SH-SY5Y (cell line): ENCODE measurements at regions not wholly inside any gene's neighbourhood (a gene's known extent, or its start where the extent isn't known, plus 50 kb on each side); places are given as distances from the start of the nearest gene placed in this dataset.

Experiments used
- GATA2 ChIP-seq: IDR thresholded peaks from 2 replicates; pipeline ENCODE4 v1.6.1; 2011; ENCODE audit warnings: mild to moderate bottlenecking, low read depth, low read length
- GATA3 ChIP-seq: IDR thresholded peaks from 2 replicates; pipeline ENCODE4 v1.6.1; 2011; ENCODE audit warnings: low read depth, mild to moderate bottlenecking, low read length, moderate library complexity

- TF ChIP-seq GATA2 (no peak), GATA3 (no peak)
These were observed 312.1 kb upstream of the ROBO1 start for GRCh38 chr3:80079886-80080285.

DNA sequence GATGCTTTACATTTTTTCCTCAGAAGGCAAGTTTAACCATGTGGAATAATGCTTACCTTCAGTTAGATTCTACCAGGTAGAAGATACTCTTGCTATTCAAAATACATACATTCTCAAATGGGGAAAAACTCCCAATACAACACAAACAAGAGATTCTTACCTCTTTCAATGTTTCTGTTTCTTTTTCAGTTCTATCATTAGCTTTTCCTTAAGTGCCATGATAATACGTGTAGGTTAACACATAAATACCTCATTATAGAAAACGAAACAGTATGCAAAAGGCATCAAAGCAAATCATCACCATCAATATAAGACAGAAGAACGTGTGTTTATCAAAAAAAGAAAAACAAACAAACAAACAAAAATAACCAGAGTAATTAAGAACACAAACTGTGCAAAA, 300.7 kb upstream of the ROBO1 start:
- TF ChIP-seq GATA2 (no peak), GATA3 (no peak)

DNA sequence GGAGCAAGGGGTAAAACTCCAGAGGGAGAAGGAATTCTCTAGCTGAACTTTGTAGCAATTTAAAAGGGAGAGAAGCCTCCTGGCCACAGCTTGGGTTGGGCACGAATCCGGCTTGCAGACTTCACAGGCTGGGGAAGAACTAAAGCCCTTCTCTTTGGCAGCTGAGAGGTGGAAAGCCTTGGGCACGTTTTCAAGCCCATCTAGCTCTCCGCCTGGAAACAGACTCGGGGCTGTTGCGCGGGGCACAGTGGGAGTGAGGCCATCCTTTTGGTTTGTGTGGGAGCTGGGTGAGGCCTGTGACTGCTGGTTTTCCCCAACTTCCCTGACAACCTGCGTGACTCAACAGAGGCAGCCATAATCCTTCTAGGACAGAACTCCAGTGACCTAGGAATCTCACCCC, 295.7 kb upstream of the ROBO1 start:
- TF ChIP-seq GATA3 (no peak), GATA2 (no peak)

DNA sequence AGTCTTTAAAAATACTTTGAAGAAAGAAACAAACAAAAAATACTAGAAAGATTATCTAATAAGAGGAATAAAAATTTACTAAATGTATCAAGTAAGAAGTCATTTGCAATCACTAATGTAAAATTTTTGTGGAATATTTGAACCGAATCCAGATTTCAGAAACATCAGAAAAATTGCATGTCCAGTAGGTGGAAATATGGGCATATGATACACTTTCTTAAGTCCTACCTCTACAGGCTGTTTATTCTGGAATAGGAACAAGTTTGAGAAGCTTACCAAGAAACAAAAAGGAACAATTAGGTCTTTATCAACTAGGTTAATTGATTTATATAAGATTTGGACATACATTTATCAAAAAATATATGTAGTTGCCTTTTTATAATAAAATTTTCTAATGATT, 292.9 kb upstream of the ROBO1 start:
- TF ChIP-seq GATA3 (no peak), GATA2 (no peak)

- TF ChIP-seq GATA3, result no peak
- TF ChIP-seq GATA2, result no peak
These were observed 287.5 kb upstream of the ROBO1 start for GRCh38 chr3:80055306-80055705.

- TF ChIP-seq GATA2 (no peak), GATA3 (no peak)
These were observed 284.5 kb upstream of the ROBO1 start for GRCh38 chr3:80052271-80052670.

DNA sequence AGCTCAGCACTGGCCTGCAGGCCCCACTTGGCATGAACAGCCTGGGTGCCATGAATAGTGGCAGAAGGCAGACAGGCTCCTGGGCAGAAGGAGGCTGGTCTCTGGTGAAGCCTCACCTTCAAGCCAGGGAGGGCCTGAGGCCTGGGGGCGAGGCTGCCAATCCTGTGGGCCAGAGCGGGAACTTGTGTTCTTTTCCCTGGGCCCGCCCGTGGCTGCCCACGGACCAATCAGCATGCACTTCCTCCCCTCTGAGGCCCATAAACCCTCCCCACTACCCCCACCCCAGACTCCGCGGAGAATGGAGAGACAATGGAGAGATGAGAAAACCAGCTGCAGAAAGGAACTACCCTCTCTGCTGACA, 283.8 kb upstream of the ROBO1 start:
- TF ChIP-seq GATA3 (no peak), GATA2 (no peak)

- TF ChIP-seq GATA3, result no peak
- TF ChIP-seq GATA2, result no peak
These were observed 283.2 kb upstream of the ROBO1 start for GRCh38 chr3:80050826-80051601.

GRCh38 chr3:80043226-80043625, 275.4 kb upstream of the ROBO1 start:
- TF ChIP-seq GATA3, result no peak
- no peak for TF ChIP-seq GATA2

- TF ChIP-seq GATA3 (no peak), GATA2 (no peak)
These were observed 272.3 kb upstream of the ROBO1 start for GRCh38 chr3:80040067-80040466.

DNA sequence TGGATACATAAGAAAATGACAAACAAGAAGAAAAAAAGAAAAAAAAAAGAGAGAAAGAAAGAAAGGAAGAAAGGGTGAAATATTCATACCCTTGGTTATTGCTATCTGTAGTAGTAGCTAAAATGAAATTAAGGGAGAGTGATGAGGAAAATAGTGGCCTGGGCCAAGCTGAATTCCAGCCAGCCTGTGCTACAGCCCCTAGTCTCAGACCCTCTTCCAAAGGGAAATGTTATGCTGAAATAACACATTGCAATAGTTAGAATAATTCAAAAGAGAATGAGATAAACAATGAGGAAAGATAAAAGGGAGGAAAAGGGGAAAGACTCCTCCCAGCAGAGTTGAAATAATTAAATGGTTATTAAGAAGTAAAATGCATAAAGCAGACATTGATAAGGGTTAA, 268.4 kb upstream of the ROBO1 start:
- no peak for TF ChIP-seq GATA2
- TF ChIP-seq GATA3, result no peak

DNA sequence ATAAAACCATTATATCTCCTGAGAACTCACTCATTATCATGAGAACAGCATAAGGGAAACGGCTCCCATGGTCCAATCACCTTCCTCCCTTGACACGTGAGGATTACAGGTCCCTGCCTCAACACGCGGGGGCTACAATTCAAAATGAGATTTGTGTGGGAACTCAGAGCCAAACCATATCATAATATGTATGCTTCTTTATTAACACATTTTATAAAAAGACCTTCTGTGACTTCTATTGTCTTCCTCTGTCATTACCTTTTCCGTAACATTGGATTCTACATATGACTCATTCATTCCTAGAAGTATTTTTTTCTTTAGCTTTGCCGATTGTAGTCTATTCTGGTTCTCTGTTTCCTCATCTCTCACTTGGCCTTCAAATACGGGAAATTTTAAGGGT, 267.2 kb upstream of the ROBO1 start:
- no peak for TF ChIP-seq GATA3
- TF ChIP-seq GATA2, result no peak

DNA sequence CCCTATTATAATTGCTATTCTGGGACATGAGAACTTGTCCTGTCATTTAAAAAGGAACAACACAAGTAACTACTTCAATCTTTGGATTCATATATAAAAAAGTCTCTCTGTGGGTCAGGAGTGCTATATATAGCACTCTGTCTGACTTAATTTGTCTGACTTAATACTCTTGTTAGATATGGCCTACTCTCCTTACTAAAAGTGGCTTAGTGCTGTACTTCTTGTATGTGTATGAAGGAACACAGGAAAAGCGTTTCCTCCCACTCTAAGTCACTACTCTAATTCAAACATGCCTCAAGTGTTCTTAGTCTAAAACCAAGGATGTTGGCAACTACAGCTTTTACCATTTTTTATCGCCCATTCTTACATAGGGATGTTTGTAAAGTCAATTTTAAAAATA, 255.2 kb upstream of the ROBO1 start:
- TF ChIP-seq GATA3 (no peak), GATA2 (no peak)

DNA sequence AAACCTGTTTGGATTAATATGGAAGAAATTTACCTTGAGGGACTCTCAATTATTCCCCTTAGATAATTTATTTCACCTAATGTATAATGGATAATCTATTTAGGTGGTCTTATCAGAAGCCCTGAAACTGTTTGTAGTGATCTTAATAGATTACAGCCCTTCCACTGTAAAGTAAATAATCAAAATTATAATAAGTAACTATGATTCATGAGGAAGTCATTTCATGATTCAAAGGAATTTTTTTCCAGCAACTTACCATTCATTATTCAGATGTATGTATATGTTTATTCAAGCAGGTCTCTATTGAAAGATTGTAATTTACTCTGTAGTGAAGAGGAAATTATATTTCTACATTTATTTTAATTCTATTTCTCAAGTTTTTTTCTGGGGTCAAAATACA, 250.6 kb upstream of the ROBO1 start:
- TF ChIP-seq GATA2 (no peak), GATA3 (no peak)

GRCh38 chr3:80017369-80017768, 249.6 kb upstream of the ROBO1 start:
- TF ChIP-seq GATA3, result no peak

DNA sequence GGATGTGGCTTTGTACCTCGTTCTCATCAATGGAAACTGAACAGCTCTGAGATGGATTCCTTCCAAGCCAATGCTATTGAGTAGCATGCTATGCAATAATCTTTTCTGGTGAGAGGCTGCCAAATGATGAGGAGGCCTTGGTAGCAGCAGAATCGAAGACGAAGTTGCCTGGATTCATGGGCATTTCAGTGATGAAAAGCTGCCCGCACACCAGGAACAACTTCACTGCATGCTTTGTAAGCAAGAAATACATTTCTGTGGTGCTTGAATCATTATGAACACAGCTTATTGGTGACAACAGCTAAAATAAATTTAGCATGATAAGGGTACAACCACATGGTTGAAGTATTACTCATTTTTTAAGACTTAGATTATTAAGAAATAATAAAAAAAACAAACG, 246.8 kb upstream of the ROBO1 start:
- TF ChIP-seq GATA2 (no peak), GATA3 (no peak)
